ENCODE measurements at regions not wholly inside any gene's neighbourhood (a gene's known extent, or its start where the extent isn't known, plus 50 kb on each side); places are given as distances from the start of the nearest gene placed in this dataset.

DNA sequence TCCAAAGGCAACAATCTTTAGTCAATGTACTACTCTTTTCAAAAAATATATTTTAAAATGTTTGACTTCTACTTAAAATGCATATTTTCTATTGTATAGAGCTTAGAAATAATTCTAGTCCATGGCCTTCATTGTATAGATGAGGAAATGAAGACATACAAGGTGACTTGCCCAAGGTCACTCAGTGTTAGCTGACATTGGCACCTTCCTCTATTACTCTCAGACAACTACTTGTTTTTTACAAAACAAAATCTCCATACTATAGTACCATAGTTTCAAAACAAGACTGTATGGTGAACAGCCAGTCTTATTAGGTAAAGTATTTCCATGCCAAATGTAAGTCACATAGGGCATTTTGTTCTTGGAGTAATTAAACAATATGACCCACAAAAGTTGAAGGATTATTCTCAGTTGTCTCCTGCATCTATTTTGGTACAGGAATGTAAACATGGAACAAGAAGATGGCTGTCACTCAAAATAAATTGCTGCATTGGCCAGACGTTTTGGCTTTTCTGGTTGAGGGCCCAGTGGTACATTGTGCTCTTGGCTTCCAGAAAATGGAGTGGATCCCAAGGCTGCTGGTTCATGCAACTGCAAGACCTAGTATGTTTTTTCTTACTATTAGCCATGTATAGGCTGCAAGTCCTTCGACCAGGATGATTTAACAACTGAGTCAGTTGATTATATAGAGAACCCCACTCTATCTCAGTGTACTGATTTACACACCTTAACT, 54.3 kb upstream of the NOX3 start:
- TF ChIP-seq, protein P1, sequence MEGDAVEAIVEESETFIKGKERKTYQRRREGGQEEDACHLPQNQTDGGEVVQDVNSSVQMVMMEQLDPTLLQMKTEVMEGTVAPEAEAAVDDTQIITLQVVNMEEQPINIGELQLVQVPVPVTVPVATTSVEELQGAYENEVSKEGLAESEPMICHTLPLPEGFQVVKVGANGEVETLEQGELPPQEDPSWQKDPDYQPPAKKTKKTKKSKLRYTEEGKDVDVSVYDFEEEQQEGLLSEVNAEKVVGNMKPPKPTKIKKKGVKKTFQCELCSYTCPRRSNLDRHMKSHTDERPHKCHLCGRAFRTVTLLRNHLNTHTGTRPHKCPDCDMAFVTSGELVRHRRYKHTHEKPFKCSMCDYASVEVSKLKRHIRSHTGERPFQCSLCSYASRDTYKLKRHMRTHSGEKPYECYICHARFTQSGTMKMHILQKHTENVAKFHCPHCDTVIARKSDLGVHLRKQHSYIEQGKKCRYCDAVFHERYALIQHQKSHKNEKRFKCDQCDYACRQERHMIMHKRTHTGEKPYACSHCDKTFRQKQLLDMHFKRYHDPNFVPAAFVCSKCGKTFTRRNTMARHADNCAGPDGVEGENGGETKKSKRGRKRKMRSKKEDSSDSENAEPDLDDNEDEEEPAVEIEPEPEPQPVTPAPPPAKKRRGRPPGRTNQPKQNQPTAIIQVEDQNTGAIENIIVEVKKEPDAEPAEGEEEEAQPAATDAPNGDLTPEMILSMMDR (IDR thresholded peaks at IDR 0.05; ENCODE audit: low read depth, low read length, missing control alignments) = no peak
- no peak overlapping the region for H3K4me3 ChIP-seq (replicated peaks; ENCODE audit: low read depth, low read length)
- no peak for DNase-seq (ENCODE audit: extremely low read depth, low read depth)

DNA sequence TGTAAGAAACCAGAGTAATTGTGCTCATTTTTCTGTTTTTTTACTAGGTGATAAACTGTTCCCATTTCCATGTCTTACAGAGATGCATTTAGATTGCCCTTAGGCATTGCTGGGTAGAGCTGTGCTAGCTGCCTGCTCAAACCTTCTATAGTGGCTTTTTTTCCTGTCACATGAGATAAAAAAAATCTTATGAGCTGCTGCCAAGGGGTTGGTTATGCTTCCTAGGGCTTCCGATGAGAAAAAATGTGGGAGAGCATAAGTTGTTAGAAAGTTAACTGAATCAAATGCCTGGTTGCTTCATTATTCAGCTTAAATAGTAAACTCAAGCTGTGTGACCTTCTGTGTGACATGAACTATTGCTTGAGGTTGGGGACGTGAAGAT, 50.0 kb upstream of the NOX3 start:
- TF ChIP-seq, protein P1 (IDR thresholded peaks at IDR 0.05; ENCODE audit: low read depth, low read length, missing control alignments) = no peak
- H3K4me3 ChIP-seq (replicated peaks; ENCODE audit: low read depth, low read length) = no peak overlapping the region
- no peak for DNase-seq (ENCODE audit: extremely low read depth, low read depth)
